ENCODE measurements at regions not wholly inside any gene's neighbourhood (a gene's known extent, or its start where the extent isn't known, plus 50 kb on each side); places are given as distances from the start of the nearest gene placed in this dataset.
"Not testable (repeated sequence)": the region's sequence is repeated elsewhere in the genome, so short reads cannot be mapped to it uniquely, and the experiment has no call there.

GRCh38 chr1:83508485-83509151 is 490.3 kb downstream of the TTLL7 start:
- peak; percentile 68 for DNase-seq
- peak overlapping the region; percentile 46 for H3K4me3 Mint-ChIP-seq
- CTCF ChIA-PET: interaction anchor here (0.6 to 1.0 kb wide), 2 partner anchors 14 to 350 kb away, joined by 3 to 4 read pairs; no protein-coding TSS in a partner anchor
- peaks cover 7% of the 10 kb centered on the region for H3K9me3 Mint-ChIP-seq
- peak overlapping the region; percentile 91 for H3K27ac Mint-ChIP-seq
- H3K4me1 Mint-ChIP-seq (ENCODE audit: low read depth): peaks cover 46% of the 10 kb centered on the region
- intact Hi-C loops (cut with micrococcal nuclease): loop anchor here (1.0 to 10.0 kb wide), 7 partner anchors 17 to 1766 kb away; partner anchors contain the start of genes BCL10, PRKACB and SSX2IP
- H3K36me3 Mint-ChIP-seq (ENCODE audit: low read depth): peaks cover 5% of the 10 kb centered on the region
- no peaks in the 10 kb centered on the region for H3K27me3 Mint-ChIP-seq (ENCODE audit: low read depth)

GRCh38 chr1:83505148-83505547 is 493.8 kb downstream of the TTLL7 start:
- Mint-ChIP-seq H3K27ac (no peak overlapping the region), H3K36me3 (ENCODE audit: low read depth) (peaks cover 5% of the 10 kb centered on the region), H3K4me3 (no peak overlapping the region), H3K9me3 (peaks cover 7% of the 10 kb centered on the region), H3K27me3 (ENCODE audit: low read depth) (no peaks in the 10 kb centered on the region), H3K4me1 (ENCODE audit: low read depth) (peaks cover 52% of the 10 kb centered on the region)
- CTCF ChIA-PET: no interaction called here
- DNase-seq: no peak
- intact Hi-C loops (cut with micrococcal nuclease): loop anchor here (5.0 to 10.0 kb wide), 6 partner anchors 190 to 1770 kb away; partner anchors contain the start of genes BCL10, PRKACB and SSX2IP

GRCh38 chr1:83503153-83503552 is 495.8 kb downstream of the TTLL7 start:
- Mint-ChIP-seq H3K27me3 (ENCODE audit: low read depth) (no peaks in the 10 kb centered on the region), H3K27ac (no peak overlapping the region), H3K36me3 (ENCODE audit: low read depth) (peaks cover 5% of the 10 kb centered on the region), H3K9me3 (peaks cover 7% of the 10 kb centered on the region), H3K4me1 (ENCODE audit: low read depth) (peaks cover 41% of the 10 kb centered on the region), H3K4me3 (no peak overlapping the region)
- no peak for DNase-seq
- CTCF ChIA-PET: no interaction called here
- intact Hi-C loops (cut with micrococcal nuclease): loop anchor here (5.0 to 10.0 kb wide), 5 partner anchors 129 to 1772 kb away; partner anchors contain the start of genes BCL10 and PRKACB

GRCh38 chr1:83500987-83501591 is 497.8 kb downstream of the TTLL7 start:
- peaks cover 7% of the 10 kb centered on the region for H3K9me3 Mint-ChIP-seq
- peaks cover 5% of the 10 kb centered on the region for H3K36me3 Mint-ChIP-seq (ENCODE audit: low read depth)
- H3K27ac Mint-ChIP-seq: peak overlapping the region; percentile 31
- H3K27me3 Mint-ChIP-seq (ENCODE audit: low read depth): no peaks in the 10 kb centered on the region
- no peak for DNase-seq
- peaks cover 31% of the 10 kb centered on the region for H3K4me1 Mint-ChIP-seq (ENCODE audit: low read depth)
- intact Hi-C loops (cut with micrococcal nuclease): loop anchor here (1.0 to 10.0 kb wide), 6 partner anchors 10 to 1774 kb away; partner anchors contain the start of genes BCL10 and PRKACB
- CTCF ChIA-PET: no interaction called here
- H3K4me3 Mint-ChIP-seq: no peak overlapping the region

GRCh38 chr1:83500531-83500930 is 498.4 kb downstream of the TTLL7 start:
- H3K27me3 Mint-ChIP-seq (ENCODE audit: low read depth): no peaks in the 10 kb centered on the region
- peaks cover 28% of the 10 kb centered on the region for H3K4me1 Mint-ChIP-seq (ENCODE audit: low read depth)
- H3K36me3 Mint-ChIP-seq (ENCODE audit: low read depth): peaks cover 4% of the 10 kb centered on the region
- DNase-seq: no peak
- no peak overlapping the region for H3K4me3 Mint-ChIP-seq
- intact Hi-C loops (cut with micrococcal nuclease): loop anchor here (5.0 to 10.0 kb wide), 5 partner anchors 132 to 1774 kb away; partner anchors contain the start of genes BCL10 and PRKACB
- peaks cover 5% of the 10 kb centered on the region for H3K9me3 Mint-ChIP-seq
- H3K27ac Mint-ChIP-seq: no peak overlapping the region
- CTCF ChIA-PET: no interaction called here

GRCh38 chr1:83499998-83500397 is 498.9 kb downstream of the TTLL7 start:
- H3K27me3 Mint-ChIP-seq (ENCODE audit: low read depth): no peaks in the 10 kb centered on the region
- peaks cover 3% of the 10 kb centered on the region for H3K36me3 Mint-ChIP-seq (ENCODE audit: low read depth)
- no peak overlapping the region for H3K27ac Mint-ChIP-seq
- H3K4me1 Mint-ChIP-seq (ENCODE audit: low read depth): peaks cover 28% of the 10 kb centered on the region
- intact Hi-C loops (cut with micrococcal nuclease): loop anchor here (5.0 to 10.0 kb wide), 6 partner anchors 132 to 1775 kb away; partner anchors contain the start of genes BCL10 and PRKACB
- CTCF ChIA-PET: no interaction called here
- peaks cover 3% of the 10 kb centered on the region for H3K9me3 Mint-ChIP-seq
- no peak overlapping the region for H3K4me3 Mint-ChIP-seq
- DNase-seq: no peak

GRCh38 chr1:83497563-83497962 is 501.4 kb downstream of the TTLL7 start:
- DNase-seq: no peak
- intact Hi-C loops (cut with micrococcal nuclease): loop anchor here (10.0 kb wide), 1 partner anchor 723 kb away; no protein-coding TSS in a partner anchor
- CTCF ChIA-PET: interaction anchor here (0.7 to 1.4 kb wide), 2 partner anchors 10 to 1307 kb away, joined by 3 read pairs; no protein-coding TSS in a partner anchor
- peaks cover 1% of the 10 kb centered on the region for H3K36me3 Mint-ChIP-seq (ENCODE audit: low read depth)
- no peak overlapping the region for H3K4me3 Mint-ChIP-seq
- no peaks in the 10 kb centered on the region for H3K9me3 Mint-ChIP-seq
- peaks cover 35% of the 10 kb centered on the region for H3K4me1 Mint-ChIP-seq (ENCODE audit: low read depth)
- H3K27me3 Mint-ChIP-seq (ENCODE audit: low read depth): no peaks in the 10 kb centered on the region
- H3K27ac Mint-ChIP-seq: no peak overlapping the region

GRCh38 chr1:83495560-83495959 is 503.4 kb downstream of the TTLL7 start:
- no peak overlapping the region for H3K4me3 Mint-ChIP-seq
- CTCF ChIA-PET: no interaction called here
- no peaks in the 10 kb centered on the region for H3K9me3 Mint-ChIP-seq
- H3K36me3 Mint-ChIP-seq (ENCODE audit: low read depth): peaks cover 1% of the 10 kb centered on the region
- no peaks in the 10 kb centered on the region for H3K27me3 Mint-ChIP-seq (ENCODE audit: low read depth)
- intact Hi-C loops (cut with micrococcal nuclease): loop anchor here (10.0 kb wide), 1 partner anchor 721 kb away; no protein-coding TSS in a partner anchor
- H3K27ac Mint-ChIP-seq: no peak overlapping the region
- peaks cover 28% of the 10 kb centered on the region for H3K4me1 Mint-ChIP-seq (ENCODE audit: low read depth)
- no peak for DNase-seq

- Mint-ChIP-seq H3K27ac (no peak overlapping the region), H3K36me3 (ENCODE audit: low read depth) (peaks cover 1% of the 10 kb centered on the region), H3K4me1 (ENCODE audit: low read depth) (peaks cover 31% of the 10 kb centered on the region), H3K9me3 (no peaks in the 10 kb centered on the region), H3K27me3 (ENCODE audit: low read depth) (no peaks in the 10 kb centered on the region), H3K4me3 (no peak overlapping the region)
- intact Hi-C loops (cut with micrococcal nuclease): loop anchor here (10.0 kb wide), 1 partner anchor 719 kb away; no protein-coding TSS in a partner anchor
- CTCF ChIA-PET: no interaction called here
- no peak for DNase-seq
Measured at GRCh38 chr1:83493633-83494032, 505.3 kb downstream of the TTLL7 start.

- H3K9me3 Mint-ChIP-seq: no peaks in the 10 kb centered on the region
- peaks cover 46% of the 10 kb centered on the region for H3K4me1 Mint-ChIP-seq (ENCODE audit: low read depth)
- H3K27ac Mint-ChIP-seq: no peak overlapping the region
- no peak overlapping the region for H3K4me3 Mint-ChIP-seq
- CTCF ChIA-PET: no interaction called here
- peaks cover 1% of the 10 kb centered on the region for H3K36me3 Mint-ChIP-seq (ENCODE audit: low read depth)
- intact Hi-C loops (cut with micrococcal nuclease): loop anchor here (1.0 to 10.0 kb wide), 3 partner anchors 9 to 717 kb away; no protein-coding TSS in a partner anchor
- DNase-seq: no peak
- H3K27me3 Mint-ChIP-seq (ENCODE audit: low read depth): no peaks in the 10 kb centered on the region
Measured at GRCh38 chr1:83491930-83492329, 507.0 kb downstream of the TTLL7 start.

- Mint-ChIP-seq H3K4me1 (ENCODE audit: low read depth) (peaks cover 52% of the 10 kb centered on the region), H3K27me3 (ENCODE audit: low read depth) (no peaks in the 10 kb centered on the region), H3K36me3 (ENCODE audit: low read depth) (peaks cover 1% of the 10 kb centered on the region), H3K4me3 (no peak overlapping the region), H3K9me3 (no peaks in the 10 kb centered on the region), H3K27ac (peak overlapping the region; percentile 46)
- no peak for DNase-seq
- CTCF ChIA-PET: no interaction called here
- intact Hi-C loops (cut with micrococcal nuclease): loop anchor here (1.0 to 10.0 kb wide), 3 partner anchors 10 to 716 kb away; no protein-coding TSS in a partner anchor
Measured at GRCh38 chr1:83490988-83491387, 507.9 kb downstream of the TTLL7 start.

- H3K27me3 Mint-ChIP-seq (ENCODE audit: low read depth); intact Hi-C loops (cut with micrococcal nuclease); CTCF ChIA-PET; H3K4me3 Mint-ChIP-seq; H3K9me3 Mint-ChIP-seq; H3K36me3 Mint-ChIP-seq (ENCODE audit: low read depth): not testable (repeated sequence)
- DNase-seq: peak; percentile 46
- Mint-ChIP-seq H3K4me1 (ENCODE audit: low read depth) (peaks cover 48% of the 10 kb centered on the region), H3K27ac (peak overlapping the region; percentile 93)
Measured at GRCh38 chr1:83488105-83488504, 510.8 kb downstream of the TTLL7 start.
